NT2/D1 (cell line): ENCODE measurements at regions not wholly inside any gene's neighbourhood (a gene's known extent, or its start where the extent isn't known, plus 50 kb on each side); places are given as distances from the start of the nearest gene placed in this dataset.

Source experiments
- YY1 ChIP-seq: IDR thresholded peaks from 2 replicates; pipeline ENCODE4 v1.6.1; 2011; ENCODE audit not compliant: insufficient read length, insufficient read depth
- ZNF274 ChIP-seq: IDR thresholded peaks from 2 replicates; pipeline ENCODE4 v1.6.1; 2011; ENCODE audit warnings: mild to moderate bottlenecking, low read depth, low read length

DNA sequence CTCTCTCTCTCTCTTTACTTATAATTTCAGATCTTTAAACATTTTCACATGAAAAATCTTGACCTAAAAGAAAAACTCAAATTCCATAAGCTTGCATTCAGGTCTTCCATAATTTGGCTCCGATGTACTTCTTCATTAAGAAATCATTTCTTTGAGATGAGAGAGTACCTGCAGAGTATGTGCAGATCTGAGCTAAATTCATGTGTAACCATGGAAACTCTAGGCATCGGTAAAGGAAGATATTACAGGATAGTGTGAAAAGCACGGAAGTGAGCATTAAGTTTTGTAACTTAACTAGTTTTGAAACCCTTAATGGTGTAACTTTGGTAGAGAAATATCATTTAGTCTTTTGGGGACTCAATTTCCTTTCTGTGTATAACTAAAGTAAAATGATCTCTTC is 295.9 kb upstream of the SOX4 start:
- TF ChIP-seq YY1 (no peak), ZNF274 (no peak)
